ENCODE measurements at regions not wholly inside any gene's neighbourhood (a gene's known extent, or its start where the extent isn't known, plus 50 kb on each side); places are given as distances from the start of the nearest gene placed in this dataset.
"Not testable (repeated sequence)": the region's sequence is repeated elsewhere in the genome, so short reads cannot be mapped to it uniquely, and the experiment has no call there.

DNA sequence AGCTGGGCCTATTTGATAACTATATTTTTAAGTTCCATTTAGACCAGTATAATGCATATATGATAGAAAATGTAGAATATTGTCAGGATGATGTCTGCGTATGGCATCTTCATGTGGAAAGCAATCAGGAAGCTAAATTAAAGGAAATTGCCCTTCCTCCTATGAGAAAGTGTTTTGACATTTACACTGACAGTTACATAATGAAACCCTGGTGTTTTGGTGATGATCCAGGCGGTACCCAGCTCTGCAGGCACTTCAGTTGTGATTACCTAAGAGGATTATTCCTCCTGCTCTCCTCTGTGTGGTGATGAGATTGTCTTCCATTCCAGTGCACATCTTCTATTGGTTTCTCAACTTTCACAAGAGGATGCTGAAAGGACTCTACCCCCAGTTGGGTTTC, 126.5 kb upstream of the MITF start:
- DNase-seq (ENCODE audit: low read depth) = no peak
- TF ChIP-seq CTCF (conservative IDR thresholded peaks at IDR 0.05; ENCODE audit: control insufficient read depth, insufficient read depth, low read depth, low read length) = no peak
- H3K4me3 ChIP-seq (ENCODE audit: control insufficient read depth, low read depth, low read length) = no peak overlapping the region

- DNase-seq (ENCODE audit: low read depth); H3K4me3 ChIP-seq (ENCODE audit: control insufficient read depth, low read depth, low read length): not testable (repeated sequence)
Measured at GRCh38 chr3:69609566-69609965, 129.7 kb upstream of the MITF start.

DNA sequence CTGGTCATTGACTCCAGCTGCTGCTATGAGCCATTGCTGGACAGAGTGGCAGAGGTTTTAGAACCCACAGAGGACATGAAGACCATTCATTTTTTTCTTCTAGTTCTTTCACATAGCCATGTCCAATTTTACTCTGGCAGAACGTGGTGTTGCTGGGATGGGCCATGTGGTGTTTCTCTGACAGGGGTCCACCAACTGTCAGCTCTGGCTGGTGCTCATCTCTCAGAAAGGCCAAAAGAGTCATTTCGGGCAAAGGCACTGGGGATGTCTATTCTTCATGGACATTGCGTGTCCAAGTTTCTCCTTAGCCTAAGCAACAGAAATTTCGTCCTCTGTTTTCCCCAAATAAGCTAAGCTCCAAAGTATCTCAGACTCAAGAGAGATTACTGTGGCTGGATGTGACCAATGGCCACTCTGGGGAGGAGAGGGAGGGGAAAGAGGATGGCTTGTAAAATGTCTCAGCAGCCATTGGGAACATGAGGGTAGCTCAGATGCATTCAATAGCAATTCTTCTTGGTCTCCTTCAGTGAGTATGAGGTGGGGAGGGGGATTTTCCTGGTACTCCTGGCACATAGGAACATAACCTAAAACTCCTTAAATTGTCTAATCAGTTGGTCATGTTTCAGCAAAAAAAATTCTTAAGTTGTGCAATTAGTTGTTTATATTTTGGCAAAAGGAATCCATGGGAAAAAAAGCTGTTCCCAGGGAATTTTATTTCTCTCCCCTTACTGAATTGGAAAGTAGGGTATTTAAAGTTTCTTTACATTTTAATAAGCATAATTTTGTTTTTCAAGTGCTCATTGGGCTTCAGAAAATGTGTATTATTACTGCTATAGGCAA, 131.6 kb upstream of the MITF start:
- TF ChIP-seq CTCF (conservative IDR thresholded peaks at IDR 0.05; ENCODE audit: control insufficient read depth, insufficient read depth, low read depth, low read length) = no peak
- no peak overlapping the region for H3K4me3 ChIP-seq (ENCODE audit: control insufficient read depth, low read depth, low read length)
- no peak for DNase-seq (ENCODE audit: low read depth)

DNA sequence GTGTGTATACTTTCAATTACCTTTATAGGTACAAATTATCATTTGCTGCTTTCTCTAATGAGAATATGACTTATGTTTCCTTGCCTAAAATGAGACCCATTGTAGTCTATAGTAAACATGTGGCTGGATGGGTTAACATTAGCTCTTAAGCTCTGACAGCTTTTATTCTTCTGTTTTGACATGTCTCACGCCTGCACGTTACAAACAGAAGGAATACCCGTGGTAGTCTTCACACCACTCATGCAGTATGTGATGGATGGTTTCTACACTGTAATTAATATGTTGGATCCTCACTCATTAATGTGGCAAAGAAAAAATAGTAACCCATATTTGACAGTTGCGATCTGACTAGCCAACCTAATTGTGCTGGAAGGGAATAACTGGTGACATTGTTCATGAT, 133.4 kb upstream of the MITF start:
- DNase-seq (ENCODE audit: low read depth) = no peak
- no peak for TF ChIP-seq CTCF (conservative IDR thresholded peaks at IDR 0.05; ENCODE audit: control insufficient read depth, insufficient read depth, low read depth, low read length)
- H3K4me3 ChIP-seq (ENCODE audit: control insufficient read depth, low read depth, low read length) = no peak overlapping the region

GRCh38 chr3:69604735-69605450, 134.4 kb upstream of the MITF start:
- no peak for TF ChIP-seq CTCF (conservative IDR thresholded peaks at IDR 0.05; ENCODE audit: control insufficient read depth, insufficient read depth, low read depth, low read length)
- no peak overlapping the region for H3K4me3 ChIP-seq (ENCODE audit: control insufficient read depth, low read depth, low read length)
- DNase-seq (ENCODE audit: low read depth) = no peak

GRCh38 chr3:69602112-69602511, 137.2 kb upstream of the MITF start:
- H3K4me3 ChIP-seq (ENCODE audit: control insufficient read depth, low read depth, low read length) = no peak overlapping the region
- no peak for TF ChIP-seq CTCF (conservative IDR thresholded peaks at IDR 0.05; ENCODE audit: control insufficient read depth, insufficient read depth, low read depth, low read length)
- DNase-seq (ENCODE audit: low read depth) = no peak

DNA sequence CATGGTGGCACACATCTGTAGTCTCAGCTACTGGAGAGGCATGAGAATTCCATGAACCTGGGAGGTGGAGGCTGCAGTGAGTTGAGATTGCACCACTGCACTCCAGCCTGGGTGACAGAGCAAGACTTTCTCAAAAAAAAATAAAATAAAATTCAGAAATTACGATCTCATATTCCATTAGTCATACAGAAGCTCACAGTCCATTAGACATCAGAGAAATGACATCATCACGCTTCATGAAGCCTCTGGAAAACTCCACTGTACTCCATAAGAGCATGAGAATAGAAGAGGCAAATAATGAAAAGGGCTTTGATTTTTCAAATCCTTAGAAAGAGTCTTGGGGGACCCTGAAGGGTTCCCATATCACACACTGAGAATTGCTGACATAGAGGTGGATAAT, 145.0 kb upstream of the MITF start:
- H3K4me3 ChIP-seq (ENCODE audit: control insufficient read depth, low read depth, low read length) = no peak overlapping the region
- no peak for TF ChIP-seq CTCF (conservative IDR thresholded peaks at IDR 0.05; ENCODE audit: control insufficient read depth, insufficient read depth, low read depth, low read length)

More for the DNA sequence above, 145.0 kb upstream of the MITF start:
- DNase-seq (ENCODE audit: low read depth) = peak; percentile 38
